NCI-H69 (cell line): ENCODE measurements at regions not wholly inside any gene's neighbourhood (a gene's known extent, or its start where the extent isn't known, plus 50 kb on each side); places are given as distances from the start of the nearest gene placed in this dataset.
"Not testable (repeated sequence)": the region's sequence is repeated elsewhere in the genome, so short reads cannot be mapped to it uniquely, and the experiment has no call there.

Experiments
- DNase-seq: peaks from one replicate; lab custom pipeline; 2025; lab: John Stamatoyannopoulos, UW

DNA sequence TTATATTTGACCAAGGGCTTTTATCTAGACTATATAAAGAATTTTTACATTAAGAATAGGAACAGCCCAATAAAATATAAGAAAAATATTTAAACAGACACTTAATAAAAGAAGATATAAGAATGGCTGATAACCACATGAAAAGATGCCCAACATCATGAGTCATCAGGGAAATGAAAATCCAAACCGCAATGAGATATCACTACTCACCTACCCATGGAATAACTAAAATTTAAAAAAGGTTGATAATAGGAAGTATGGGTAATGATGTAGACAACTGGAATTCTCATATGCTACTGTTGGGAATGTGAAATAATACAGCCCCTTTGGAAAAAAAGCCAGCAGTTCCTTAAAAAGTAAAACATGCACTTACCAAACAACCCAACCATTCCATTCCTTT is 206.9 kb upstream of the PCSK5 start:
- no peak for DNase-seq

DNA sequence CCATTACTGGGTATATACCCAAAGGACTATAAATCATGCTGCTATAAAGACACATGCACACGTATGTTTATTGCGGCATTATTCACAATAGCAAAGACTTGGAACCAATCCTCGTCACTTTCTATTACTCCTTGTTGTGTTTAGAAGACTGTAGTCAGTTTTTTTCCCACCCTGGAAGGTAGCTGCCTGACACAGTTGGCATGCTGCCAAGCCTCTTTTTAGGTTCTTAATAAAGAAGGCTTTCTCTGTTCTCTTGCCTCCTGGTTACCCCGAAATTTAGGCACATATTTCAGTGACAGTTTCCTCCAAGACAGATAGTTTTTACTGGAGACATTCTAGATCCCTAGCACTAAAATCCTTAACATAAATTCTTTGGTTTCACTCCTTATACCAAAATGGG is 205.4 kb upstream of the PCSK5 start:
- DNase-seq: no peak

DNA sequence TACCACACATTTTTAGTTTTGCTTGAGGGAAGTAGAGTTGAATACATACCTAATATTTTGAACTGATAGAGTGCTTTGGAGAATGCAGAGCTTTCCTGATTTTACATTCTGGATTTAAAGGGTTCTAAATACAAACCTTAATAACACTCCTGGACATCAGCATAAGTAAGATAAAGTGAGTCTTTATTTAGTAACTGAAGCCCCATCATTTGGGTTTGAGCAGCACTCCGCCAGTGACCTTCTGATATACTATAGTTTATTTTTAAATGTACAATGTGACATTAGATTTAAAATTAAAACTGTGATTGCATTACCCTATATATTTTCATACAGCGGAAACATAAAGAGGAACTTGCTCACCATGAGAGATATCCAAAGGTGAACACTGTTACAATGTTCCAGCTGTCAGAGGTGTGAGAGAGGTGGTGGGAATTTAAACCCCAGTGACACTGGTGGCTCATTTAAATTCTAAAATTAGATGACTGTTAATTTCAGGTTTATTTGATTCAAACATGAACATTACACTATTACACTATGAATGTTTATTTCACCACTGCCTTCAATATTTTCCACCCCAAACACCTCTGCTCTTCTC is 203.0 kb upstream of the PCSK5 start:
- no peak for DNase-seq

DNA sequence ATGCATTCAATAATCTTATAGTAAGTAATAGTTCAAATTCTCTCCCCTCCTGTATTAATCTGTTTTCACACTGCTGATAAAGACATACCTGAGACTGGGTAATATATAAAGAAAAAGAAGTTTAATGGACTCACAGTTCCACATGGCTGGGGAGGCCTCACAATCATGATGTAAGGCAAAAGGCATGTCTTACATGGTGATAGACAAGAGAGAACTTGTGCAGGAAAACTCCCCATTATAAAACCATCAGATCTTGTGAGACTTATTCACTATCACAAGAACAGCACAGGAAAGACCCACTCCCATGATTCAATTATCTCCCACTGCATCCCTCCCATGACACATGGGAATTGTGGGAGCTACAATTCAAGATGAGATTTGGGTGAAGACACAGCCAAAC is 199.9 kb upstream of the PCSK5 start:
- DNase-seq: not testable (repeated sequence)

DNA sequence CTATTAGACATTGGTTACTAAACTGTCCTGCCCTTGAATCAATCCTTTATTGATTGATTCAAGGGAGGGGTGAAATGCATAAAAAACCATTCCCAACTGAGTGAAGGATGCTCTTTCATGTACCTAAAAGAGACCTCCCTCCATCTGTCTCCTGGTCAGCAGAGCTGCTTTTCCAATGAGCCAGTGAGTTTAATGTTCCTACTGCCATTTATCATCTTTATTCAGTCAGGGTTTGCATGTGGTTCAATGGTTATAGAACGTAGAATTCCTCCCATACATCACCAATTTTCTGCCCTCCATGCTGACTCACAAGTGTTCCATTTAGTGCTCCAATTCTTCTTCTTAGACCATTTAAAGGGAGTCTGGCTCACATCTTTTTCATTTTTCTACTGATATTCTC is 199.1 kb upstream of the PCSK5 start:
- no peak for DNase-seq

DNA sequence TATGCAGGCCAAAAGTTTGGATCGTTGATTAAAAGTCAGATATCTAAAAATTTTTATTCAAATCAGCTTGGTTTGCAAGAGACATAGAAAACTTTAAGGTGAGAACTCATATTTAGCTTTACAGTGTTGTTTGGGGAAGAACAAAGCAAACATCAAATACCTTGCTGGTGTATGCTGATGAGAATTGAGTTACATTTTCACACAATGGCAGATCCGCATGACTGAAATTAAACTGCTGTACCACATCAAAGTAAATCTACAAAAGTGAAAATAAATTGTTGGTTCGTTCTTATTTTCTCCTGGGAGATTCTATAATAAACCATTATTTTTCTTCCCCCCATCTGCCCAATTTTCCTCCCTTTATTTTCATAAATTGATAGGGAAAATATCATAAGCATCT is 198.2 kb upstream of the PCSK5 start:
- no peak for DNase-seq

DNA sequence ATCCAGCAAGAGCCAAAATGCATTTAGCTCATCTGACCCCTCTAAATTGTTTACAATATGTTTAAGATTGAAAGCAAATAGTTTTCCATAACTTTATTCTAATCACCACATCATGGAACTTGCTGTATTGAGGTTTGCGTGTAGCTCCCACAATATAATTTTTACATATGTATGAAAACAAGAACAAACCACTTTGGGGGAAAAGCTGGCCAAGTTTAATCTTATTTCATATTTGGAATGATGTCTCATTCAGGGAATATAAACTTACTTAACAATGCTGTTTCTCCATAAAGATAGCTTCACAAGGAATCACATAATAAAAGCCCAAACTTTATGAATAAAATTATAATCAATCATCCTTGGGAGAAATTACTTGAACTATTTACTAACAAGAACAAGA is 194.6 kb upstream of the PCSK5 start:
- no peak for DNase-seq

DNA sequence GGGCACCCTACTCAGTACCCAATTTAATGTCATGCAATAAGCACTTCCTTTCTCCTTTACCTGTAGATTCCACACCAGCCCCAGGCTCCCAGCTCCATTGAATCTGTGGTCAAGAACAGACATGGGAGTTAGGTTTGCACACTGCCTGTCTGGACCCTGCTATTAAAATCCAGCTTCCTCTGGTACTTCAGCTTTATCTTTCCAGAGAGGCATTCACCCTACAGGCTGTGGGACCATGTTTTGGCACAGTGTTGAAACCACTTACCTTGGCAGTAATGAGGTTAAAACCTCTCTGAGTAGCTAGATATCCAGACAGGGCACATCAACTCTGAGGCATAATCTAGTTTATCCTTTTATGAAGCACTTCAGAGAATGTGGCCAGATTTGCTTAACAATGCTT is 191.5 kb upstream of the PCSK5 start:
- no peak for DNase-seq

DNA sequence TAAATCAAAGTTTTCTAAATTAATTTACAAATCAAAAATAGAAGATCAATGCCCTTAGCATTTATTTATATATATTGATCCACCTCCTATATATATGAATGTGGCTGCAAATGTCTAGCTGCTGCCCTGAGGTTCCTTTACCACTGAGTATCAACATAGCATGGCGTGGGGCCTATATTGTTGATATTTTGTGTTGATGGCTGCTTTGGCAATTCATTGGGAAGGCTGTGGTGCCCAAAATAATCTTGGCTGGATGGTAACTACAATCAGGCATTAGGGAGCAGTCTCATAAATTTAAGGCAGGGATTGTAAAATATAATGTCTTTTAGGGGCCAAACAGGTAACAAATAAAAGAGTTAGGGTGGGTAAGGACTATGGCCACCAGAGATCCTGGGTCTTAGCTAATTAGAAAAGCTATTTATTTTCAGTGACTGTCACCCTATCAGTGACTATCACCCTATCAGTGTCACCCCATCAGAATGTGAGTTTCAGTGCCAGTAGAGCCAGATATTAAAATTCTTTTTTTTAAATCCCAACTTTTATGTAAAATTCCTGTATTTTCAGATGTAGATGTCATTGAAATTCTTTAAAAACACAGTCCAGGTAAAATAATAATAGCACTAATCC is 190.7 kb upstream of the PCSK5 start:
- no peak for DNase-seq

DNA sequence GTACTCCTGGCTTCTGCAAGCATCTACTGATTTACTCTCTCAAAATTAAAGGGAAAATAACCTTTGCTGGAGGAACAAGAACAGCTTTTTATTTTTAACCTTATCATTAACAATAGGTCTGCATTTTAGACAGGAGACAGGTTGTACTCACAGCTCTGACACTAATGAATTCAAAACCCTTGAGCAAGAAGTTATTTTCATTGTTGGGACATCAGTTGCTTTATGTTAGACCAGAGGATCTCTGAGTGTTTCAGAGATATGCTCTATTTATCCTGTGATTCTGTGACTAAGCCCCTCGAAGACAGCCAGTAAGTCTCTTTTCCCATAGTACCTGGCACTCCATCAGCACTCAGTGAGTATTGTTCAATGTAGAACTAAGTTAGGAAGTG is 190.2 kb upstream of the PCSK5 start:
- no peak for DNase-seq

DNA sequence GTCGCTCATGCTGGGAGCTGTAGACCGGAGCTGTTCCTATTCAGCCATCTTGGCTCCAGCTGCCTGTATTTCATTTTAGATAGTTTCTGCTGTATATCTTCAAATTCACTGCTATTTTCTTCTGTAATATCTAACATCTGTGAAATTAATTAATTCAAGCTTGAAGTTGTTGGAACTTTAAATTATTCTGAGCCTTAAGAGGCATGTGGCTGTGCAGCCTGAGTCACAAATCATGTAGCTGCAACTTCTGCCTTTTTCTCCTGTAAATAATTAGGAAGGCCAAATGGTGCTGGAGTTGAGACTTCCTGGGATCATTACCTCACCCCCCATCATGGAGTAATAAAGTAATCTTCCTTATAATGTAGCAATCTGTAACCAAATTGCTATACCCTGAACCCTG is 183.3 kb upstream of the PCSK5 start:
- no peak for DNase-seq

DNA sequence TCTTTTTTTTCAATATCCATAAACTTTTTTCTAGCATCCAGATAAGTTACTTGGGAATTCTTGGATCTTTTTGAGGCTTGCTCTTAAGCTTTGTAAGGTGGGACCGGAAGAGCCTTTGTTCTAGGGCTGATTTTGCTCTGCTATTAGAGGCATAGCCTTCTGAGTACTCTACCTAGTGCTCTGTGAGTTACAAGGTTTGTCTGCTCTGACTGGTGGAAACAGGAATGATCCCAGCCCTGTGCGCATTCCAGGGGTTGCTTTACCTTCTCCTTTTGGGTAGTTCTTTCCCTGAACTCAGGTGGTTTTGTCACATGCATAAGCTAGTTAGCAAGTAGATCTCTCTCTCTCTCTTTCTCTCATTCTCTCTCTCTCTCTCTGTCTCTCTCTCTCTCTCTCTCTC is 180.8 kb upstream of the PCSK5 start:
- DNase-seq: no peak

DNA sequence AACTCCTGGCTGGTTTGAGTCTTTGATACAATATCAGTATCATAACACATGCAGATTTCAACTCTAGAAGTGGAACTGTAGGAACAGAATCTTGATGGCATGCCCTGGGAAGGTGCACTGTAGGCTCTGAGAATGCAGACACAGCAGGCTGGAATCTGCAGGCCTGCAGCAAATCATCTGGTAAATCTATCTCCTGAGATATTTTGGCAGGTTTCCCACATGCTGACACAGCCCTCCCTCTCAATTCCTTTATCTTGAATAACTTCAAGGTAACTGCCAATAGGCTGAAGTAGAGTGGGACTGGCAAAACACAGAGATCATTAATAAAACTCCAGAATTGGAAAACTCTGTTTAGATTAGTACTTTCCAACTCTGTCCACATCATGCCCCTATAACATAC is 177.8 kb upstream of the PCSK5 start:
- DNase-seq: no peak

DNA sequence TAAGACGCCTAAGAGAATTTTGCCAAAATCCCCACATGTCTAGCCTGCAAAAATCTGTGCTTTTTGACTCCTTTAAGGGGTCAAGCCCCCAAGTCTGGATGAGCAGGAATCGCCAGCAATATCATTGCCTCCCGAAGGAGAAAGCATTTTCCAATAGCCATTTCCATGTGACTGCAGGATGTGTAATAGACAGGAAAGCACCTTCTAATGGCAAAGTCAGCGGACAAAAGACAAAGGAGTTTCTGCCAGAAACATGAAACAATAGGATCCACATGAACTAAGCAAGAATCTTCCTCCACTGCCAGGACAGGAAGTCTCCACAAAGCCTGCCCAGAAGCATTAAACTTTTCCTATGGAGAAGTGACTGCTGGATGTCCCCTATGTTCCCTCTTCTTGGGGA is 177.1 kb upstream of the PCSK5 start:
- DNase-seq: no peak

DNA sequence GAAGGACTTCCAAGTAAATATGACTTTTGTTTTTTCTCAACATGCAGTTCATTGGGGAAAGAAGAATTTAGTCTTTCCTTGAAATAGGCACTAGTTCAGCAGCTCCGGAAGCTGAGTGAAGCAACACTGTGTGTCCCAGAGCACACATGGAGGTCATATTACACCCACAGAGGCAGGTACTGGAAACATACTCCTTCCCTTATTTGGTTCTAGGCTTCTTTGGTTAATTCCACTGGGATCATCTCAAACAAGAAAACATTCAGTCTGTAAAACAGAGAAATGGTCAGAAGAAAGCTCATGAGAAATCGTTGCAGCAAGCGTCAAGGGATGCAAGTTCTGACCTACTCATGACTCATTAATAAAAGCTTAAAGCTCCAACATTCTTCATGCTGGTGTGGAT is 175.1 kb upstream of the PCSK5 start:
- DNase-seq: no peak

DNA sequence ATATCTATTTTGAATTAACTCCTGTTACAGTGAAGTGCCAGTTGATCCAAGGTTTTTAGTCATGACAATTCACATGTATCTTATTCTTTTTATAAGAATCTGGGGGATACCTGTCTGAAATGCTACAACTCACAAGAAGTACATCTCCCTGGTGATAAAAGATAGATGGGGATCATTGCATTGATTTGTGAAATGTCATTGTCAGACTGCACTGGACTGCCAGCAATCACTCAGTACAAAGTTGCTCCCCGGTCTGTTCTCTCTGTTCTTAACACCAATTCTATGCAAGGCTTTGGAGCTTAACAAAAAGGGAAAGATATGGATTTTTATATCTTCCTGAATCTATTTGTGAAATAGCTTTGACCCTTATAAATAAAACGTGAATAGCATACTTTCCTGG is 171.8 kb upstream of the PCSK5 start:
- no peak for DNase-seq

DNA sequence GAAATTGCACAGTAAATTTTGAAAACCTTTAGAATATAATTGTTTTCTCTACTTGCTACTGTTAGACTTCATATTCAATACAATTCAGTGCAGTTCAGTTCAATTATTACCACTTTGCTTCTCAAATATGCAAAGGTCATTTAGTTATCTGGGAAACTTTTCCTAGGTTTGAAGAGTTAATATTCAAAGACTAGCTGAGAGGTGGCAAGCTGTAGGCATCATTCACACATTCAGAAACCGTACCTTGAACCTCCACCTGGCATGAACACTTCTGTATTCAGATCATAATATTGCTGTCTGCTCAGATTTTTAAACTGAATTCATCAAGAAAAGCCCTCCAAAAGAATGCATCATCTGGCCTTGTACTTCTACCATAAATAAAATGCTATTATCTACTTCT is 162.1 kb upstream of the PCSK5 start:
- DNase-seq: no peak

DNA sequence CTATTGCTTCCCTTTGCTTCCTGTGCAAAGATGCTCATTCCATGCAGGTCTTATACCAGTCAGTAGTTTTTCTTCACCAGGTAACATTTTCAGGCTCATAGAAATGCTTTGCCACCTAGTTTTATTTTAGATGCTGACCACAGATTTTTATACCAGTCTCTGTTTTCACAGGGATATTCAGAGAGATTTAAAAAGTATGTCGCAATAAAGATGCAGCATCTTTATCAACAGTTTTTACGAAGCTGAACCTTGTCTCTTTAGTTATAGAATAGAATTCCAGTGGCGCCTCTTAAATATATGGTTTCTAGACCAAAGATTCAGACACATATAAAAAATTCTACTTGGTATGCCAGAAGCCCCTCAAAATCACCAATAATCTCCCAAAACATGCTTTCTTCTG is 155.7 kb upstream of the PCSK5 start:
- no peak for DNase-seq

DNA sequence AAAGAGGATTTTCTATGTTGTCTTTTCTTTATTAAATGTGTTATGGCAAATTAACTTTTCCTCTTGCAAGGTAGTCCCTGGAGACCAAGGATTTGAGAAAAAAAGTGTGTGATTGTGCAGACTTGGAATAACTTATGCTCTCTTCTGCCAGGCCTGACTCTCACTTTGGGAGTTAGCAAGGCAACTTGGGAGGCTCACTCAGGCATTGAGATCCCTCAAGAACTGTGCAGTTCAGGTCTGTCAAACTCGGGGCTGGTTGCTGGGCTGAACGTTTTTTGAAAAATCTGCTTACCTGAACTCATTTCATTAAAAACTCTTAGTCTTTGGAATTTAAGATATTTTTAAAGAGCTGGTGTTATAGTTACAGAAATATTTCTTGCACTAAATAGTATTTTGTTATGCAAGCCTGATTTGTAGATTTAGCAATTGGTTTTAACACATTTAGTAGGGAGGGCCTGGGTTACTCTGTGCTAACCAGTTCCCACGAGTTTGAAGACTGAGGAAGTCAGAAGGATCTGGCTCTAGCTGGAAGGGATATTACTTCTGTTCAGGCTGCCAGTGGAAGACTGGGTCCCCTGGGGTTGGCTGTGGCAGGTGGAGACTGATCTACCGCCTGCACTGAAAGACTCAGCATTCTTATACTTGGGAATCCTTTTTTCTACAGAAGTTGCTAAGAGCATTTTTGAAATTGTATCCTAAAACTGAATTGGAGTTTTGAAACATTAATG is 150.4 kb upstream of the PCSK5 start:
- DNase-seq: no peak

DNA sequence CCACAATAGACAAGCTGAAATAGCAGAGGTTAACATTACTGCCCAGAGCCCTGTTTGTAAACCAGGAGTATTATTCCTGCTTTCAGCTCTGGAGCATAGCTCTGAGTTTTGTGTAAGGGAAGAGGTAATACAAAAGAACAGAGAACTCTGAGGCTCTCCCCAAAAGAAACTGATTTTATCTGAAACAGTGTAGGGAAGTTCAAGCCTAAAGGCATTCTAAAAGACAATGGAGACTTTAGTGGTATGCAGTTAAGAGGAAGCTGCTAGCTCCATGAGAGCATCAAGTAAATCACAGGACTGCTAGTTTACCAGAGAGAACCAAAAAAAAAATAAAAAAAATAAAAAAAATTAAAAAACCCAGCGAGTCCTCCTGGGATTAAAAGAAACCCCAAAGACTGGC is 146.6 kb upstream of the PCSK5 start:
- no peak for DNase-seq

DNA sequence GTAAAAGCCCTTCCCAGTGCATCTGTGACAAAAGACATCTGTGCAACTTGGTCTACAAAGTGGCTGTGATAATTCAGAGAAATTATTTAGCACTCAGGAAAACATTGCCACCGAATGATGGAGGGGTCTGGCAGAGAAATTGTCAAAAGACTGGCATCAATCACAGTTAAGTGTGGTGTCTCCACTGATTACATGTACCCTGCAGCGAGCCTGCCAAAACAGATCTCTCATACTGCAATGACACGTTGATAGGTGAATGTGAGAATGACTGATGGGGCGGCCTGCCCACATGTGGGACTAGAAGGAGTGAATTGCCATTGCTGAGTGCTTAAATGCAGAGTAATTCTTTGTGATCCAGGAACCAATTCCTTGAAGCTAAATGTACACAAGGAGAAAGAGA is 136.4 kb upstream of the PCSK5 start:
- no peak for DNase-seq

DNA sequence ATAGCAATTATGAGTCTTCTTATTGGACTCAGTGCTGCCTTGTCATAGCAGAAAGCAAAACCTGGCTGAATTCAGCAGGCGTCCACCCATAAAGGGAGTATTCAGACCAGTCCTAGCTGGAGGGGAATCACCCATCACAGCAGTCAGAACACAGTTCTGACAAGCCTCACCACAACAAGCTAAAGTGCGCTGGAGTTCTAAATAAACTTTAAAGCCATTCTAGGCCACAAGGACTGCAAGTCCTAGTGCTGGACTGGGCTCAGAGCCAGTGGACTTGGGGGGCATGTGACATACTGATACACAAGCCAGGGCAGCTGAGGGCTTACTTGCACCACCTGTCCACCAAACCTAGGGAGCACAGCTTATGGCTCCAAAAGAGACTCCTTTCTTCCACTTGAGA is 115.3 kb upstream of the PCSK5 start:
- no peak for DNase-seq

DNA sequence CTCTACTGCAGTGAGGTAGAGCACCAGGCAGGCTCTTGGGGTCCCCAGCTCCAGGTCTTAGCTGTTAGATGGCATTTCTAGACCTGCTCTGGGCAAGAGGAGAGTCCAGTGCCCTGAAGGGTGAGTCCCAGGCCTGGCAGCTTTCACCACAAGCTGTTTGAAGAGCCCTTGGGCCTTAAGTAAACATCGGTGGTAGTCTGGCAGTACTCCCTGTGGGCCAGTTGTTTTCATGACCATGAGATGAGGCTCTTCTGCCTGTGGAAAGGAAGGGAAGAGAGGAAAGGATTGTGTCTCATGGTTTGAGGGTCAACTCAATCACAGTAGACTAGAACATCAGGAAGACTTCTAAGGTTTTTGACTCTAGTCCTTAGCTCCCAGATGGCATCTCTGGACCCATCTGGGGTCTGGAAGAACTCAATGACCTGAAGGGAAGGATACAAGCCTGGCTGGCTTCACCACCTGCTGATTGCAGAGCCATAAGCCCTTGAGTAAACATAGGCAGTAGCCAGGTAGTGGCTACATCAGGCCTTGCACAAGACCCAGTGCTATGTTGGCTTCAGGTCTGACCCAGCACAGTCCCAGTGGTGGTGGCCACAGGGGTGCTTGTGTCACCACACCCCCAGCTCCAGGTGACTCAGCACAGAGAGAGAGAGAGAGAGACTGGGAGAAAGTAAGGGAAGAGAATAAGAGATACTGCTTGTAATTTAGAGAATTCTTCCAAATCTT is 114.3 kb upstream of the PCSK5 start:
- no peak for DNase-seq
